ENCODE measurements at regions not wholly inside any gene's neighbourhood (a gene's known extent, or its start where the extent isn't known, plus 50 kb on each side); places are given as distances from the start of the nearest gene placed in this dataset.

GRCh38 chr11:129308241-129308865, 67.3 kb upstream of the BARX2 start:
- TF ChIP-seq GATA2 (IDR thresholded peaks at IDR 0.05; ENCODE audit: low read depth, low read length) (no peak), GATA3 (IDR thresholded peaks at IDR 0.05; ENCODE audit: low read depth, low read length) (no peak)

- TF ChIP-seq GATA2 (IDR thresholded peaks at IDR 0.05; ENCODE audit: low read depth, low read length) (no peak), GATA3 (IDR thresholded peaks at IDR 0.05; ENCODE audit: low read depth, low read length) (no peak)
Measured at GRCh38 chr11:129307162-129307561, 68.5 kb upstream of the BARX2 start.

GRCh38 chr11:129302386-129303101, 73.1 kb upstream of the BARX2 start:
- TF ChIP-seq GATA2 (IDR thresholded peaks at IDR 0.05; ENCODE audit: low read depth, low read length) (no peak), GATA3 (IDR thresholded peaks at IDR 0.05; ENCODE audit: low read depth, low read length) (no peak)

- TF ChIP-seq GATA3 (IDR thresholded peaks at IDR 0.05; ENCODE audit: low read depth, low read length) (no peak), GATA2 (IDR thresholded peaks at IDR 0.05; ENCODE audit: low read depth, low read length) (no peak)
Measured at GRCh38 chr11:129300099-129300498, 75.5 kb upstream of the BARX2 start.

GRCh38 chr11:129298988-129299387, 76.7 kb upstream of the BARX2 start:
- TF ChIP-seq GATA3 (IDR thresholded peaks at IDR 0.05; ENCODE audit: low read depth, low read length) (no peak), GATA2 (IDR thresholded peaks at IDR 0.05; ENCODE audit: low read depth, low read length) (no peak)

GRCh38 chr11:129295746-129296145, 79.9 kb upstream of the BARX2 start:
- TF ChIP-seq GATA2 (IDR thresholded peaks at IDR 0.05; ENCODE audit: low read depth, low read length) (no peak), GATA3 (IDR thresholded peaks at IDR 0.05; ENCODE audit: low read depth, low read length) (no peak)

GRCh38 chr11:129292771-129293170, 82.9 kb upstream of the BARX2 start:
- no peak for TF ChIP-seq GATA3 (IDR thresholded peaks at IDR 0.05; ENCODE audit: low read depth, low read length)
- no peak for TF ChIP-seq GATA2 (IDR thresholded peaks at IDR 0.05; ENCODE audit: low read depth, low read length)

GRCh38 chr11:129292092-129292491, 83.6 kb upstream of the BARX2 start:
- TF ChIP-seq GATA2 (IDR thresholded peaks at IDR 0.05; ENCODE audit: low read depth, low read length) (no peak), GATA3 (IDR thresholded peaks at IDR 0.05; ENCODE audit: low read depth, low read length) (no peak)

GRCh38 chr11:129291546-129291945, 84.1 kb upstream of the BARX2 start:
- TF ChIP-seq GATA3 (IDR thresholded peaks at IDR 0.05; ENCODE audit: low read depth, low read length) (no peak), GATA2 (IDR thresholded peaks at IDR 0.05; ENCODE audit: low read depth, low read length) (no peak)

GRCh38 chr11:129290966-129291365, 84.7 kb upstream of the BARX2 start:
- no peak for TF ChIP-seq GATA3 (IDR thresholded peaks at IDR 0.05; ENCODE audit: low read depth, low read length)
- no peak for TF ChIP-seq GATA2 (IDR thresholded peaks at IDR 0.05; ENCODE audit: low read depth, low read length)

- TF ChIP-seq GATA2 (IDR thresholded peaks at IDR 0.05; ENCODE audit: low read depth, low read length), result no peak
- TF ChIP-seq GATA3 (IDR thresholded peaks at IDR 0.05; ENCODE audit: low read depth, low read length), result no peak
Measured at GRCh38 chr11:129289350-129290040, 86.2 kb upstream of the BARX2 start.

- no peak for TF ChIP-seq GATA2 (IDR thresholded peaks at IDR 0.05; ENCODE audit: low read depth, low read length)
- no peak for TF ChIP-seq GATA3 (IDR thresholded peaks at IDR 0.05; ENCODE audit: low read depth, low read length)
Measured at GRCh38 chr11:129287920-129288319, 87.7 kb upstream of the BARX2 start.

- no peak for TF ChIP-seq GATA2 (IDR thresholded peaks at IDR 0.05; ENCODE audit: low read depth, low read length)
- TF ChIP-seq GATA3 (IDR thresholded peaks at IDR 0.05; ENCODE audit: low read depth, low read length), result no peak
Measured at GRCh38 chr11:129286813-129287212, 88.8 kb upstream of the BARX2 start.

- no peak for TF ChIP-seq GATA3 (IDR thresholded peaks at IDR 0.05; ENCODE audit: low read depth, low read length)
- TF ChIP-seq GATA2 (IDR thresholded peaks at IDR 0.05; ENCODE audit: low read depth, low read length), result no peak
Measured at GRCh38 chr11:129285402-129285786, 90.3 kb upstream of the BARX2 start.

GRCh38 chr11:129283141-129283540, 91.0 kb upstream of the ARHGAP32 start:
- TF ChIP-seq GATA2 (IDR thresholded peaks at IDR 0.05; ENCODE audit: low read depth, low read length), result no peak
- TF ChIP-seq GATA3 (IDR thresholded peaks at IDR 0.05; ENCODE audit: low read depth, low read length), result no peak

All from SH-SY5Y (cell line).